Keratinocyte (primary cell): ENCODE measurements at regions not wholly inside any gene's neighbourhood (a gene's known extent, or its start where the extent isn't known, plus 50 kb on each side); places are given as distances from the start of the nearest gene placed in this dataset.

Experiments
- DNase-seq: peaks from one replicate; pipeline ENCODE4 v3.0.0-alpha.2; 2011; ENCODE audit warnings: low read depth, missing footprints, low spot score
- FAIRE-seq: peaks from 2 replicates; lab custom pipeline; 2011; peaks lifted over from hg19 to GRCh38; lab: Jason Lieb, UNC
- H2AFZ ChIP-seq: 2 replicates; pipeline ENCODE4 v1.6.0; 2012; ENCODE audit warnings: low read length, control low read depth, inconsistent platforms; ENCODE audit not compliant: control insufficient read depth
- H3K27ac ChIP-seq: 2 replicates; pipeline ENCODE4 v1.5.1; 2011; ENCODE audit warnings: low read length; ENCODE audit not compliant: control insufficient read depth, insufficient read depth
- H3K27me3 ChIP-seq: 3 replicates; pipeline ENCODE4 v1.6.0; 2011; ENCODE audit warnings: low read length; ENCODE audit not compliant: control insufficient read depth, insufficient read depth; ENCODE audit errors: extremely low read depth
- H3K36me3 ChIP-seq, 2 experiments: 2 replicates in 1 of 2; 3 replicates in 1 of 2; pipeline ENCODE4 v1.5.1; 2011; ENCODE audit warnings: low read length in 2 of 2, mild to moderate bottlenecking in 1 of 2; ENCODE audit not compliant: control insufficient read depth in 2 of 2, insufficient read depth in 2 of 2; ENCODE audit errors: extremely low read depth in 1 of 2
- H3K4me1 ChIP-seq: 3 replicates; pipeline ENCODE4 v1.5.1; 2011; ENCODE audit warnings: low read length; ENCODE audit not compliant: control insufficient read depth, insufficient read depth; ENCODE audit errors: extremely low read depth
- H3K4me2 ChIP-seq: 3 replicates; pipeline ENCODE4 v1.6.0; 2011; ENCODE audit warnings: low read depth, low read length; ENCODE audit not compliant: control insufficient read depth, insufficient read depth; ENCODE audit errors: extremely low read depth
- H3K4me3 ChIP-seq, 3 experiments: fragments of 200-600 bp in 1 of 3; sonication (generic) in 1 of 3; 2 replicates in 2 of 3; 3 replicates in 1 of 3; pipeline ENCODE4 v1.5.1; 2011 to 2016; ENCODE audit warnings: low read length in 3 of 3, mild to moderate bottlenecking in 3 of 3, control low read depth in 2 of 3, inconsistent platforms in 1 of 3, low read depth in 1 of 3, mixed read lengths in 1 of 3, mixed run types in 1 of 3, moderate library complexity in 1 of 3; ENCODE audit not compliant: control insufficient read depth in 2 of 3, insufficient read depth in 2 of 3; ENCODE audit errors: extremely low read depth in 1 of 3
- H3K79me2 ChIP-seq: 2 replicates; pipeline ENCODE4 v1.6.0; 2012; ENCODE audit warnings: low read length; ENCODE audit not compliant: control insufficient read depth, insufficient read depth
- H3K9ac ChIP-seq: 3 replicates; pipeline ENCODE4 v1.6.0; 2011; ENCODE audit warnings: low read length; ENCODE audit not compliant: control insufficient read depth, insufficient read depth; ENCODE audit errors: extremely low read depth
- H3K9me1 ChIP-seq: 3 replicates; pipeline ENCODE4 v1.6.0; 2011; ENCODE audit warnings: low read length; ENCODE audit not compliant: control insufficient read depth, insufficient read depth; ENCODE audit errors: extremely low read depth
- H3K9me3 ChIP-seq: 2 replicates; pipeline ENCODE4 v1.5.1; 2012; ENCODE audit warnings: low read depth, low read length; ENCODE audit not compliant: control insufficient read depth
- H4K20me1 ChIP-seq: 3 replicates; pipeline ENCODE4 v1.6.0; 2011; ENCODE audit warnings: low read length; ENCODE audit not compliant: control insufficient read depth, insufficient read depth; ENCODE audit errors: extremely low read depth
- EZH2 ChIP-seq: IDR thresholded peaks from one replicate; pipeline ENCODE4 v1.6.1; 2012; ENCODE audit warnings: inconsistent platforms, mild to moderate bottlenecking, low read length, moderate library complexity
- dilution Hi-C: fragments of 300-500 bp; cut with MboI; formaldehyde crosslinking; loops from one replicate; pipeline ENCODE4 v1.7.0; 2020; ENCODE audit warnings: low sequenced_read_pairs; ENCODE audit not compliant: extremely low pct_ligation_motif_present
- TF ChIP-seq, protein P1 (sequence below), 3 experiments: IDR thresholded peaks in 1 of 3; conservative IDR thresholded peaks in 1 of 3; optimal IDR thresholded peaks in 1 of 3; 2 replicates in 2 of 3; 3 replicates in 1 of 3; pipeline versions ENCODE3 to v1.5.1; 2011; ENCODE audit warnings: low read length in 3 of 3, mild to moderate bottlenecking in 3 of 3, moderate library complexity in 2 of 3, control low read depth in 1 of 3, inconsistent platforms in 1 of 3; ENCODE audit not compliant: insufficient read depth in 2 of 3; ENCODE audit errors: extremely low read depth in 1 of 3

DNA sequence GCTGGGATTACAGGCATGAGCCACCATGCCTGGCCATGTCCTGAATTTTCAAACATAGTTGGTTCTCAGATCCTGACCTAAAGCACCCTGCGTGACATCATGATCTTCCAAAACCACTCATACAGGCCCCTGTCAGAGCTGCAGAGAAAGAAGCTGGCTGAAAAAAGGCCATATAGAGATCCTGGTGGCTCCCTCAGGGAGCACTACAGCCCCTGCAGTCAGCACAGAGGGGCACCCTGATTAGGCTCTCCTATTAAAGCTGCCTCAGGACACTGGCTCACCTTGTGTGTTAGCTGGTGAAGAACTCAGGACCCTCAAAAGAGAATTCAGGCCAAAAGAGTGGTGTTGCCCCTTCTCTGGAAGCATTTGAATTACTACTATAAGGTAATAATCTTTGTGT is 249.7 kb upstream of the MCTP2 start:
- no peaks in the 10 kb centered on the region for H3K79me2 ChIP-seq
- H4K20me1 ChIP-seq: no peaks in the 10 kb centered on the region
- no peaks in the 10 kb centered on the region for H3K27me3 ChIP-seq
- no peaks in the 10 kb centered on the region for H3K9me1 ChIP-seq
- no peak overlapping the region for H3K4me3 ChIP-seq
- no peaks in the 10 kb centered on the region for H3K9me3 ChIP-seq
- no peak overlapping the region for H3K4me2 ChIP-seq
- dilution Hi-C loops: no loop called here
- H3K36me3 ChIP-seq: no peaks in the 10 kb centered on the region
- no peak for FAIRE-seq
- DNase-seq: no peak
- H2AFZ ChIP-seq: no peak overlapping the region
- no peak overlapping the region for H3K27ac ChIP-seq
- H3K9ac ChIP-seq: no peak overlapping the region
- TF ChIP-seq EZH2: no peak
- TF ChIP-seq, protein P1, sequence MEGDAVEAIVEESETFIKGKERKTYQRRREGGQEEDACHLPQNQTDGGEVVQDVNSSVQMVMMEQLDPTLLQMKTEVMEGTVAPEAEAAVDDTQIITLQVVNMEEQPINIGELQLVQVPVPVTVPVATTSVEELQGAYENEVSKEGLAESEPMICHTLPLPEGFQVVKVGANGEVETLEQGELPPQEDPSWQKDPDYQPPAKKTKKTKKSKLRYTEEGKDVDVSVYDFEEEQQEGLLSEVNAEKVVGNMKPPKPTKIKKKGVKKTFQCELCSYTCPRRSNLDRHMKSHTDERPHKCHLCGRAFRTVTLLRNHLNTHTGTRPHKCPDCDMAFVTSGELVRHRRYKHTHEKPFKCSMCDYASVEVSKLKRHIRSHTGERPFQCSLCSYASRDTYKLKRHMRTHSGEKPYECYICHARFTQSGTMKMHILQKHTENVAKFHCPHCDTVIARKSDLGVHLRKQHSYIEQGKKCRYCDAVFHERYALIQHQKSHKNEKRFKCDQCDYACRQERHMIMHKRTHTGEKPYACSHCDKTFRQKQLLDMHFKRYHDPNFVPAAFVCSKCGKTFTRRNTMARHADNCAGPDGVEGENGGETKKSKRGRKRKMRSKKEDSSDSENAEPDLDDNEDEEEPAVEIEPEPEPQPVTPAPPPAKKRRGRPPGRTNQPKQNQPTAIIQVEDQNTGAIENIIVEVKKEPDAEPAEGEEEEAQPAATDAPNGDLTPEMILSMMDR (optimal IDR thresholded peaks at IDR 0.05 in 1 of 3, IDR thresholded peaks at IDR 0.05 in 1 of 3, conservative IDR thresholded peaks at IDR 0.05 in 1 of 3; ENCODE audit: extremely low read depth in 1 of 3, insufficient read depth in 2 of 3, low read length in 3 of 3): no peak
- H3K4me1 ChIP-seq: no peaks in the 10 kb centered on the region

GRCh38 chr15:93980261-93980911 is 251.0 kb upstream of the MCTP2 start:
- Histone ChIP-seq H3K27me3 (no peaks in the 10 kb centered on the region), H3K4me3 (no peak overlapping the region), H4K20me1 (no peaks in the 10 kb centered on the region), H3K9ac (no peak overlapping the region), H2AFZ (no peak overlapping the region), H3K27ac (no peak overlapping the region), H3K36me3 (no peaks in the 10 kb centered on the region), H3K79me2 (no peaks in the 10 kb centered on the region), H3K4me2 (no peak overlapping the region), H3K9me3 (no peaks in the 10 kb centered on the region), H3K9me1 (no peaks in the 10 kb centered on the region), H3K4me1 (no peaks in the 10 kb centered on the region)
- no peak for TF ChIP-seq EZH2
- TF ChIP-seq, protein P1 (optimal IDR thresholded peaks at IDR 0.05 in 1 of 3, IDR thresholded peaks at IDR 0.05 in 1 of 3, conservative IDR thresholded peaks at IDR 0.05 in 1 of 3; ENCODE audit: extremely low read depth in 1 of 3, insufficient read depth in 2 of 3, low read length in 3 of 3): no peak
- DNase-seq (no peak), FAIRE-seq (no peak)
- dilution Hi-C loops: no loop called here
